ENCODE measurements at regions not wholly inside any gene's neighbourhood (a gene's known extent, or its start where the extent isn't known, plus 50 kb on each side); places are given as distances from the start of the nearest gene placed in this dataset.

- Histone ChIP-seq H4K91ac (ENCODE audit: low read depth, low read length, poor library complexity) (no peak overlapping the region), H3K18ac (ENCODE audit: low read length) (no peak overlapping the region), H3K79me1 (ENCODE audit: low read depth, low read length) (no peaks in the 10 kb centered on the region), H2BK120ac (ENCODE audit: low read depth, low read length) (no peak overlapping the region), H2BK5ac (ENCODE audit: low read length) (no peak overlapping the region), H3K36me3 (replicated peaks in 1 of 2; ENCODE audit: control insufficient read depth in 2 of 2, insufficient read depth in 2 of 2, low read length in 2 of 2) (no peaks in the 10 kb centered on the region), H3K27ac (replicated peaks; ENCODE audit: low read length) (no peak overlapping the region), H3K27me3 (ENCODE audit: control insufficient read depth in 3 of 3, insufficient read depth in 3 of 3, low read depth in 1 of 3, low read length in 3 of 3) (no peaks in the 10 kb centered on the region), H3K4me1 (ENCODE audit: control insufficient read depth in 2 of 2, insufficient read depth in 1 of 2, low read depth in 1 of 2, low read length in 2 of 2) (no peaks in the 10 kb centered on the region), H2AFZ (ENCODE audit: low read length) (no peak overlapping the region), H3K9ac (ENCODE audit: low read depth, low read length, poor library complexity) (no peak overlapping the region), H3K4me3 (ENCODE audit: low read length in 2 of 2) (no peak overlapping the region), H3K4ac (ENCODE audit: low read length) (no peak overlapping the region), H2BK12ac (ENCODE audit: low read length) (no peak overlapping the region), H3K9me3 (replicated peaks in 1 of 2; ENCODE audit: control insufficient read depth in 2 of 2, insufficient read depth in 1 of 2, low read depth in 1 of 2, low read length in 2 of 2) (peaks cover 0 to 3% of the 10 kb centered on the region in 2 donors), H3K14ac (ENCODE audit: low read length) (no peak overlapping the region), H2AK5ac (ENCODE audit: low read depth, low read length) (no peak overlapping the region), H4K8ac (ENCODE audit: low read depth, low read length) (no peak overlapping the region), H2BK15ac (ENCODE audit: low read length) (no peak overlapping the region), H3K23ac (ENCODE audit: low read depth, low read length, poor library complexity) (no peak overlapping the region), H3K4me2 (ENCODE audit: insufficient read depth, low read length, poor library complexity, severe bottlenecking) (no peak overlapping the region)
- no CpG with 5 or more reads among the region's 3 CpGs for WGBS, 2 donors (ENCODE audit: extremely low coverage in 2 of 2, insufficient read length in 2 of 2, insufficient replicate concordance in 1 of 2)
- no peak for DNase-seq (ENCODE audit: low spot score)
Observed at GRCh38 chr1:65670518-65670917, 122.2 kb upstream of the PDE4B start.

GRCh38 chr1:65674522-65674921 is 118.2 kb upstream of the PDE4B start:
- DNase-seq (ENCODE audit: low spot score) = no peak
- H2AFZ ChIP-seq (ENCODE audit: low read length) = no peak overlapping the region
- no peak overlapping the region for H3K4me3 ChIP-seq (ENCODE audit: low read length in 2 of 2)
- H3K9ac ChIP-seq (ENCODE audit: low read depth, low read length, poor library complexity) = no peak overlapping the region
- no peak overlapping the region for H3K18ac ChIP-seq (ENCODE audit: low read length)
- H3K14ac ChIP-seq (ENCODE audit: low read length) = no peak overlapping the region
- H4K91ac ChIP-seq (ENCODE audit: low read depth, low read length, poor library complexity) = no peak overlapping the region
- H3K9me3 ChIP-seq (replicated peaks in 1 of 2; ENCODE audit: control insufficient read depth in 2 of 2, insufficient read depth in 1 of 2, low read depth in 1 of 2, low read length in 2 of 2) = no peaks in the 10 kb centered on the region
- H2BK5ac ChIP-seq (ENCODE audit: low read length) = no peak overlapping the region
- H3K23ac ChIP-seq (ENCODE audit: low read depth, low read length, poor library complexity) = no peak overlapping the region
- no peak overlapping the region for H3K4ac ChIP-seq (ENCODE audit: low read length)
- H3K4me1 ChIP-seq (ENCODE audit: control insufficient read depth in 2 of 2, insufficient read depth in 1 of 2, low read depth in 1 of 2, low read length in 2 of 2) = no peaks in the 10 kb centered on the region
- no peak overlapping the region for H3K27ac ChIP-seq (replicated peaks; ENCODE audit: low read length)
- H3K27me3 ChIP-seq (ENCODE audit: control insufficient read depth in 3 of 3, insufficient read depth in 3 of 3, low read depth in 1 of 3, low read length in 3 of 3) = no peaks in the 10 kb centered on the region
- no peaks in the 10 kb centered on the region for H3K79me1 ChIP-seq (ENCODE audit: low read depth, low read length)
- H2BK12ac ChIP-seq (ENCODE audit: low read length) = no peak overlapping the region
- no peaks in the 10 kb centered on the region for H3K36me3 ChIP-seq (replicated peaks in 1 of 2; ENCODE audit: control insufficient read depth in 2 of 2, insufficient read depth in 2 of 2, low read length in 2 of 2)
- H2AK5ac ChIP-seq (ENCODE audit: low read depth, low read length) = no peak overlapping the region
- no CpG with 5 or more reads among the region's 2 CpGs for whole genome bisulfite sequencing, 2 donors (ENCODE audit: extremely low coverage in 2 of 2, insufficient read length in 2 of 2, insufficient replicate concordance in 1 of 2)
- no peak overlapping the region for H4K8ac ChIP-seq (ENCODE audit: low read depth, low read length)
- H2BK15ac ChIP-seq (ENCODE audit: low read length) = no peak overlapping the region
- H2BK120ac ChIP-seq (ENCODE audit: low read depth, low read length) = no peak overlapping the region
- no peak overlapping the region for H3K4me2 ChIP-seq (ENCODE audit: insufficient read depth, low read length, poor library complexity, severe bottlenecking)

GRCh38 chr1:65679773-65680172 is 112.9 kb upstream of the PDE4B start:
- no peak for DNase-seq (ENCODE audit: low spot score)
- H3K4me2 ChIP-seq (ENCODE audit: insufficient read depth, low read length, poor library complexity, severe bottlenecking) = no peak overlapping the region
- H2AFZ ChIP-seq (ENCODE audit: low read length) = no peak overlapping the region
- no peak overlapping the region for H2BK120ac ChIP-seq (ENCODE audit: low read depth, low read length)
- H3K23ac ChIP-seq (ENCODE audit: low read depth, low read length, poor library complexity) = no peak overlapping the region
- no peaks in the 10 kb centered on the region for H3K9me3 ChIP-seq (replicated peaks in 1 of 2; ENCODE audit: control insufficient read depth in 2 of 2, insufficient read depth in 1 of 2, low read depth in 1 of 2, low read length in 2 of 2)
- H3K79me1 ChIP-seq (ENCODE audit: low read depth, low read length) = no peaks in the 10 kb centered on the region
- H3K14ac ChIP-seq (ENCODE audit: low read length) = no peak overlapping the region
- H2BK12ac ChIP-seq (ENCODE audit: low read length) = no peak overlapping the region
- no peak overlapping the region for H4K91ac ChIP-seq (ENCODE audit: low read depth, low read length, poor library complexity)
- H3K4ac ChIP-seq (ENCODE audit: low read length) = no peak overlapping the region
- WGBS, 2 donors (ENCODE audit: extremely low coverage in 2 of 2, insufficient read length in 2 of 2, insufficient replicate concordance in 1 of 2) = no CpG with 5 or more reads among the region's 4 CpGs
- no peak overlapping the region for H3K4me3 ChIP-seq (ENCODE audit: low read length in 2 of 2)
- no peak overlapping the region for H3K9ac ChIP-seq (ENCODE audit: low read depth, low read length, poor library complexity)
- H2AK5ac ChIP-seq (ENCODE audit: low read depth, low read length) = no peak overlapping the region
- no peaks in the 10 kb centered on the region for H3K27me3 ChIP-seq (ENCODE audit: control insufficient read depth in 3 of 3, insufficient read depth in 3 of 3, low read depth in 1 of 3, low read length in 3 of 3)
- no peak overlapping the region for H2BK15ac ChIP-seq (ENCODE audit: low read length)
- no peak overlapping the region for H3K27ac ChIP-seq (replicated peaks; ENCODE audit: low read length)
- H2BK5ac ChIP-seq (ENCODE audit: low read length) = no peak overlapping the region
- H4K8ac ChIP-seq (ENCODE audit: low read depth, low read length) = no peak overlapping the region
- no peaks in the 10 kb centered on the region for H3K36me3 ChIP-seq (replicated peaks in 1 of 2; ENCODE audit: control insufficient read depth in 2 of 2, insufficient read depth in 2 of 2, low read length in 2 of 2)
- H3K4me1 ChIP-seq (ENCODE audit: control insufficient read depth in 2 of 2, insufficient read depth in 1 of 2, low read depth in 1 of 2, low read length in 2 of 2) = no peaks in the 10 kb centered on the region
- no peak overlapping the region for H3K18ac ChIP-seq (ENCODE audit: low read length)

GRCh38 chr1:65681096-65681495 is 111.6 kb upstream of the PDE4B start:
- no peak overlapping the region for H2BK15ac ChIP-seq (ENCODE audit: low read length)
- H3K79me1 ChIP-seq (ENCODE audit: low read depth, low read length) = no peaks in the 10 kb centered on the region
- H4K8ac ChIP-seq (ENCODE audit: low read depth, low read length) = no peak overlapping the region
- H3K18ac ChIP-seq (ENCODE audit: low read length) = no peak overlapping the region
- H2BK120ac ChIP-seq (ENCODE audit: low read depth, low read length) = no peak overlapping the region
- no peak overlapping the region for H3K4me2 ChIP-seq (ENCODE audit: insufficient read depth, low read length, poor library complexity, severe bottlenecking)
- H2BK5ac ChIP-seq (ENCODE audit: low read length) = no peak overlapping the region
- no peak overlapping the region for H2AK5ac ChIP-seq (ENCODE audit: low read depth, low read length)
- H3K23ac ChIP-seq (ENCODE audit: low read depth, low read length, poor library complexity) = no peak overlapping the region
- no peak overlapping the region for H2AFZ ChIP-seq (ENCODE audit: low read length)
- DNase-seq (ENCODE audit: low spot score) = no peak
- no peak overlapping the region for H3K9ac ChIP-seq (ENCODE audit: low read depth, low read length, poor library complexity)
- no peak overlapping the region for H3K4me3 ChIP-seq (ENCODE audit: low read length in 2 of 2)
- no peak overlapping the region for H3K14ac ChIP-seq (ENCODE audit: low read length)
- no peaks in the 10 kb centered on the region for H3K36me3 ChIP-seq (replicated peaks in 1 of 2; ENCODE audit: control insufficient read depth in 2 of 2, insufficient read depth in 2 of 2, low read length in 2 of 2)
- no peaks in the 10 kb centered on the region for H3K9me3 ChIP-seq (replicated peaks in 1 of 2; ENCODE audit: control insufficient read depth in 2 of 2, insufficient read depth in 1 of 2, low read depth in 1 of 2, low read length in 2 of 2)
- H3K27me3 ChIP-seq (ENCODE audit: control insufficient read depth in 3 of 3, insufficient read depth in 3 of 3, low read depth in 1 of 3, low read length in 3 of 3) = no peaks in the 10 kb centered on the region
- no peak overlapping the region for H2BK12ac ChIP-seq (ENCODE audit: low read length)
- no CpG with 5 or more reads among the region's 6 CpGs for WGBS, 2 donors (ENCODE audit: extremely low coverage in 2 of 2, insufficient read length in 2 of 2, insufficient replicate concordance in 1 of 2)
- no peak overlapping the region for H3K27ac ChIP-seq (replicated peaks; ENCODE audit: low read length)
- H3K4me1 ChIP-seq (ENCODE audit: control insufficient read depth in 2 of 2, insufficient read depth in 1 of 2, low read depth in 1 of 2, low read length in 2 of 2) = no peaks in the 10 kb centered on the region
- H4K91ac ChIP-seq (ENCODE audit: low read depth, low read length, poor library complexity) = no peak overlapping the region
- H3K4ac ChIP-seq (ENCODE audit: low read length) = no peak overlapping the region
